ENCODE measurements at regions not wholly inside any gene's neighbourhood (a gene's known extent, or its start where the extent isn't known, plus 50 kb on each side); places are given as distances from the start of the nearest gene placed in this dataset.

- TF ChIP-seq POLR2AphosphoS5 (IDR thresholded peaks at IDR 0.05; ENCODE audit: low read depth, low read length) = no peak
- TF ChIP-seq POLR2A (IDR thresholded peaks at IDR 0.05; ENCODE audit: low read depth, low read length) = no peak
- TF ChIP-seq TAF1 (IDR thresholded peaks at IDR 0.05; ENCODE audit: low read depth, low read length) = no peak
Measured at GRCh38 chr18:79622004-79622403, 57.6 kb upstream of the CTDP1 start.
